ENCODE measurements at regions not wholly inside any gene's neighbourhood (a gene's known extent, or its start where the extent isn't known, plus 50 kb on each side); places are given as distances from the start of the nearest gene placed in this dataset.

DNA sequence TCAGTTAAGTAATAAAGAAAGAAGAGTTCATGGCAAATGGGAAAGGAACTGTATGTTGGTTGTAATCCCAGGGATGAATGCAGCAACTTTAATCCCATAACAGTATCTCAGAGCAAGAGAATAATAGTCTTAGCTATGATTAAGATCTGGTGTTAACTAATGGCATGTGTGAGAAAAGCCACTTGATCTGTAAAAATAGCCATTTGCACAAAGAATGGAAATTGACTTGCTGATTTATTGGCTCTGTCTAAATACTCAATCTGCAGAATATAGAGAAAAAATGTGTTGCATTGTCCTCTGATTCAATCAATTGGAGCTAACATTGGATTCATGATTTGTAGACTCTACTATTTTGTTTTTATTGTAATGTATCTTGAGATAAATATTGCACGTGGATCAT, 987.0 kb downstream of the NSUN3 start (continued):
- TF ChIP-seq, protein P1, sequence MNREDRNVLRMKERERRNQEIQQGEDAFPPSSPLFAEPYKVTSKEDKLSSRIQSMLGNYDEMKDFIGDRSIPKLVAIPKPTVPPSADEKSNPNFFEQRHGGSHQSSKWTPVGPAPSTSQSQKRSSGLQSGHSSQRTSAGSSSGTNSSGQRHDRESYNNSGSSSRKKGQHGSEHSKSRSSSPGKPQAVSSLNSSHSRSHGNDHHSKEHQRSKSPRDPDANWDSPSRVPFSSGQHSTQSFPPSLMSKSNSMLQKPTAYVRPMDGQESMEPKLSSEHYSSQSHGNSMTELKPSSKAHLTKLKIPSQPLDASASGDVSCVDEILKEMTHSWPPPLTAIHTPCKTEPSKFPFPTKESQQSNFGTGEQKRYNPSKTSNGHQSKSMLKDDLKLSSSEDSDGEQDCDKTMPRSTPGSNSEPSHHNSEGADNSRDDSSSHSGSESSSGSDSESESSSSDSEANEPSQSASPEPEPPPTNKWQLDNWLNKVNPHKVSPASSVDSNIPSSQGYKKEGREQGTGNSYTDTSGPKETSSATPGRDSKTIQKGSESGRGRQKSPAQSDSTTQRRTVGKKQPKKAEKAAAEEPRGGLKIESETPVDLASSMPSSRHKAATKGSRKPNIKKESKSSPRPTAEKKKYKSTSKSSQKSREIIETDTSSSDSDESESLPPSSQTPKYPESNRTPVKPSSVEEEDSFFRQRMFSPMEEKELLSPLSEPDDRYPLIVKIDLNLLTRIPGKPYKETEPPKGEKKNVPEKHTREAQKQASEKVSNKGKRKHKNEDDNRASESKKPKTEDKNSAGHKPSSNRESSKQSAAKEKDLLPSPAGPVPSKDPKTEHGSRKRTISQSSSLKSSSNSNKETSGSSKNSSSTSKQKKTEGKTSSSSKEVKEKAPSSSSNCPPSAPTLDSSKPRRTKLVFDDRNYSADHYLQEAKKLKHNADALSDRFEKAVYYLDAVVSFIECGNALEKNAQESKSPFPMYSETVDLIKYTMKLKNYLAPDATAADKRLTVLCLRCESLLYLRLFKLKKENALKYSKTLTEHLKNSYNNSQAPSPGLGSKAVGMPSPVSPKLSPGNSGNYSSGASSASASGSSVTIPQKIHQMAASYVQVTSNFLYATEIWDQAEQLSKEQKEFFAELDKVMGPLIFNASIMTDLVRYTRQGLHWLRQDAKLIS (CRISPR knock-in tag; IDR thresholded peaks at IDR 0.05; ENCODE audit: borderline replicate concordance) = no peak
- TF ChIP-seq CREB1 (CRISPR knock-in tag; IDR thresholded peaks at IDR 0.05) (no peak), FOXJ3 (CRISPR knock-in tag; IDR thresholded peaks at IDR 0.05; ENCODE audit: borderline replicate concordance) (no peak)
- TF ChIP-seq, protein P2, sequence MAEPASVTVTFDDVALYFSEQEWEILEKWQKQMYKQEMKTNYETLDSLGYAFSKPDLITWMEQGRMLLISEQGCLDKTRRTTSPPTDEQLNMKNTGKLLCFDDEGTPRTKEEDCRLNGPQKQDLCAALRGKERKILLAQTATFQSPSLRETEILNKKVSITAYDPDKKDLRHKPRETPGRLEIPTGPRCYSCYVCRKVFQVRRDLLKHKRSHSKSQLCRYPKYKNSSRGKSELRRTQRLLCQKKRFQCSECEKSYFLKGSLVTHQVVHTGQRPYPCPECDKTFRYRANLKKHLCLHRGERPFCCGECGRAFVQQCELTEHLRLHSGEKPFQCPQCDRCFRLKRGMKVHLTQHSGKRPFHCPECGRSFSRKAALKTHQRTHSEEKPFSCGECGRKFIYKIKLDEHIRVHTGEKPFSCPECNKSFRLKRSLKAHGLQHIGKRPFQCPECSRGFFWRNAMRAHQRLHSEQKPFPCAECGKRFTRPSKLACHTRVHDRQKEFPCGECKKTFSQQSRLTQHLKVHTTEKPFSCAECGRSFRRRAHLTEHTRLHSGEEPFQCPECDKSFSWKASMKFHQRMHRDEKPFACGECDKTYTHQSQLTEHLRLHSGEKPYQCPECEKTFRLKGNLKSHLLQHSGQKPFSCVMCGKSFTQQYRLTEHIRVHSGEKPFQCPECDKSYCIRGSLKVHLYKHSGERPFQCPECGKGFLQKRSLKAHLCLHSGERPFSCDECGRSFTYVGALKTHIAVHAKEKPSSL (CRISPR knock-in tag; conservative IDR thresholded peaks at IDR 0.05) = no peak

DNA sequence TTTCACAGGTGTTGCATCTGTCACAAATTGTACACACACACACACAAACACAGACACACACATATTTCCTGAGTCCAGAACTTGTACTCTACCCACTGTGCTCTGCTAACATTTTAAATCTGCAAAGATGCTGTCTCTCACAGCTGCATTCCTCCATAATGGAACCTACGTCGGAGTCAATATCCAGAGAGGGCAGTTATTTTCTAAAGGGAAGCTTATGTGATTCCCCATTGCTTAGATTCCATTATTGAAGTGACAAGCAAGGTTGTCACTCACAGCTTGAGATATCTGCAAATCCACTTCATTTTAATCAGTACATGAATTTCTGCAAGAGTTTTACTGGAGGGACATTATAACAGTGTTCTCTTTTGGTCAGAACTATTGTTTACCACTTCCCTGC, 992.4 kb downstream of the NSUN3 start:
- peaks cover 3% of the 10 kb centered on the region; the same call in 1 of the 2 replicates for H3K9me3 Mint-ChIP-seq
- no peaks in the 10 kb centered on the region; the same call in 1 of the 2 replicates for H3K36me3 Mint-ChIP-seq
- ATAC-seq (no peak), DNase-seq (ENCODE audit: low spot score) (no peak)
- no peak overlapping the region for H3K27ac Mint-ChIP-seq
- H3K4me1 Mint-ChIP-seq = no peaks in the 10 kb centered on the region
- no peak overlapping the region for H3K4me3 Mint-ChIP-seq
- TF ChIP-seq ZBTB21 (CRISPR knock-in tag; IDR thresholded peaks at IDR 0.05; ENCODE audit: borderline replicate concordance) (no peak), SMAD3 (CRISPR knock-in tag; IDR thresholded peaks at IDR 0.05; ENCODE audit: borderline replicate concordance) (no peak), SMAD4 (CRISPR knock-in tag; IDR thresholded peaks at IDR 0.05) (no peak), ZNF232 (CRISPR knock-in tag; IDR thresholded peaks at IDR 0.05) (no peak), ZNF671 (CRISPR knock-in tag; IDR thresholded peaks at IDR 0.05) (no peak), ELF4 (CRISPR knock-in tag; IDR thresholded peaks at IDR 0.05; ENCODE audit: low read depth) (no peak), FOXK1 (CRISPR knock-in tag; IDR thresholded peaks at IDR 0.05) (no peak)
- TF ChIP-seq, protein P3, sequence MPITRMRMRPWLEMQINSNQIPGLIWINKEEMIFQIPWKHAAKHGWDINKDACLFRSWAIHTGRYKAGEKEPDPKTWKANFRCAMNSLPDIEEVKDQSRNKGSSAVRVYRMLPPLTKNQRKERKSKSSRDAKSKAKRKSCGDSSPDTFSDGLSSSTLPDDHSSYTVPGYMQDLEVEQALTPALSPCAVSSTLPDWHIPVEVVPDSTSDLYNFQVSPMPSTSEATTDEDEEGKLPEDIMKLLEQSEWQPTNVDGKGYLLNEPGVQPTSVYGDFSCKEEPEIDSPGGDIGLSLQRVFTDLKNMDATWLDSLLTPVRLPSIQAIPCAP (CRISPR knock-in tag; IDR thresholded peaks at IDR 0.05) = no peak
- TF ChIP-seq, protein P4, sequence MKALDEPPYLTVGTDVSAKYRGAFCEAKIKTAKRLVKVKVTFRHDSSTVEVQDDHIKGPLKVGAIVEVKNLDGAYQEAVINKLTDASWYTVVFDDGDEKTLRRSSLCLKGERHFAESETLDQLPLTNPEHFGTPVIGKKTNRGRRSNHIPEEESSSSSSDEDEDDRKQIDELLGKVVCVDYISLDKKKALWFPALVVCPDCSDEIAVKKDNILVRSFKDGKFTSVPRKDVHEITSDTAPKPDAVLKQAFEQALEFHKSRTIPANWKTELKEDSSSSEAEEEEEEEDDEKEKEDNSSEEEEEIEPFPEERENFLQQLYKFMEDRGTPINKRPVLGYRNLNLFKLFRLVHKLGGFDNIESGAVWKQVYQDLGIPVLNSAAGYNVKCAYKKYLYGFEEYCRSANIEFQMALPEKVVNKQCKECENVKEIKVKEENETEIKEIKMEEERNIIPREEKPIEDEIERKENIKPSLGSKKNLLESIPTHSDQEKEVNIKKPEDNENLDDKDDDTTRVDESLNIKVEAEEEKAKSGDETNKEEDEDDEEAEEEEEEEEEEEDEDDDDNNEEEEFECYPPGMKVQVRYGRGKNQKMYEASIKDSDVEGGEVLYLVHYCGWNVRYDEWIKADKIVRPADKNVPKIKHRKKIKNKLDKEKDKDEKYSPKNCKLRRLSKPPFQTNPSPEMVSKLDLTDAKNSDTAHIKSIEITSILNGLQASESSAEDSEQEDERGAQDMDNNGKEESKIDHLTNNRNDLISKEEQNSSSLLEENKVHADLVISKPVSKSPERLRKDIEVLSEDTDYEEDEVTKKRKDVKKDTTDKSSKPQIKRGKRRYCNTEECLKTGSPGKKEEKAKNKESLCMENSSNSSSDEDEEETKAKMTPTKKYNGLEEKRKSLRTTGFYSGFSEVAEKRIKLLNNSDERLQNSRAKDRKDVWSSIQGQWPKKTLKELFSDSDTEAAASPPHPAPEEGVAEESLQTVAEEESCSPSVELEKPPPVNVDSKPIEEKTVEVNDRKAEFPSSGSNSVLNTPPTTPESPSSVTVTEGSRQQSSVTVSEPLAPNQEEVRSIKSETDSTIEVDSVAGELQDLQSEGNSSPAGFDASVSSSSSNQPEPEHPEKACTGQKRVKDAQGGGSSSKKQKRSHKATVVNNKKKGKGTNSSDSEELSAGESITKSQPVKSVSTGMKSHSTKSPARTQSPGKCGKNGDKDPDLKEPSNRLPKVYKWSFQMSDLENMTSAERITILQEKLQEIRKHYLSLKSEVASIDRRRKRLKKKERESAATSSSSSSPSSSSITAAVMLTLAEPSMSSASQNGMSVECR (CRISPR knock-in tag; IDR thresholded peaks at IDR 0.05; ENCODE audit: borderline replicate concordance) = no peak
- TF ChIP-seq, protein P5, sequence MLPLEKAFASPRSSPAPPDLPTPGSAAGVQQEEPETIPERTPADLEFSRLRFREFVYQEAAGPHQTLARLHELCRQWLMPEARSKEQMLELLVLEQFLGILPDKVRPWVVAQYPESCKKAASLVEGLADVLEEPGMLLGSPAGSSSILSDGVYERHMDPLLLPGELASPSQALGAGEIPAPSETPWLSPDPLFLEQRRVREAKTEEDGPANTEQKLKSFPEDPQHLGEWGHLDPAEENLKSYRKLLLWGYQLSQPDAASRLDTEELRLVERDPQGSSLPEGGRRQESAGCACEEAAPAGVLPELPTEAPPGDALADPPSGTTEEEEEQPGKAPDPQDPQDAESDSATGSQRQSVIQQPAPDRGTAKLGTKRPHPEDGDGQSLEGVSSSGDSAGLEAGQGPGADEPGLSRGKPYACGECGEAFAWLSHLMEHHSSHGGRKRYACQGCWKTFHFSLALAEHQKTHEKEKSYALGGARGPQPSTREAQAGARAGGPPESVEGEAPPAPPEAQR (CRISPR knock-in tag; IDR thresholded peaks at IDR 0.05) = no peak
- TF ChIP-seq, protein P6, sequence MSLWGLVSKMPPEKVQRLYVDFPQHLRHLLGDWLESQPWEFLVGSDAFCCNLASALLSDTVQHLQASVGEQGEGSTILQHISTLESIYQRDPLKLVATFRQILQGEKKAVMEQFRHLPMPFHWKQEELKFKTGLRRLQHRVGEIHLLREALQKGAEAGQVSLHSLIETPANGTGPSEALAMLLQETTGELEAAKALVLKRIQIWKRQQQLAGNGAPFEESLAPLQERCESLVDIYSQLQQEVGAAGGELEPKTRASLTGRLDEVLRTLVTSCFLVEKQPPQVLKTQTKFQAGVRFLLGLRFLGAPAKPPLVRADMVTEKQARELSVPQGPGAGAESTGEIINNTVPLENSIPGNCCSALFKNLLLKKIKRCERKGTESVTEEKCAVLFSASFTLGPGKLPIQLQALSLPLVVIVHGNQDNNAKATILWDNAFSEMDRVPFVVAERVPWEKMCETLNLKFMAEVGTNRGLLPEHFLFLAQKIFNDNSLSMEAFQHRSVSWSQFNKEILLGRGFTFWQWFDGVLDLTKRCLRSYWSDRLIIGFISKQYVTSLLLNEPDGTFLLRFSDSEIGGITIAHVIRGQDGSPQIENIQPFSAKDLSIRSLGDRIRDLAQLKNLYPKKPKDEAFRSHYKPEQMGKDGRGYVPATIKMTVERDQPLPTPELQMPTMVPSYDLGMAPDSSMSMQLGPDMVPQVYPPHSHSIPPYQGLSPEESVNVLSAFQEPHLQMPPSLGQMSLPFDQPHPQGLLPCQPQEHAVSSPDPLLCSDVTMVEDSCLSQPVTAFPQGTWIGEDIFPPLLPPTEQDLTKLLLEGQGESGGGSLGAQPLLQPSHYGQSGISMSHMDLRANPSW (CRISPR knock-in tag; conservative IDR thresholded peaks at IDR 0.05; ENCODE audit: low read depth) = no peak
- TF ChIP-seq, protein P1 (CRISPR knock-in tag; IDR thresholded peaks at IDR 0.05; ENCODE audit: borderline replicate concordance) = no peak
- no peaks in the 10 kb centered on the region for H3K27me3 Mint-ChIP-seq (ENCODE audit: low read depth)
- CTCF ChIA-PET = no interaction called here
- POLR2A ChIA-PET = no interaction called here

Data from WTC11 (cell line).